ENCODE measurements at regions not wholly inside any gene's neighbourhood (a gene's known extent, or its start where the extent isn't known, plus 50 kb on each side); places are given as distances from the start of the nearest gene placed in this dataset.

- TF ChIP-seq, protein P1, sequence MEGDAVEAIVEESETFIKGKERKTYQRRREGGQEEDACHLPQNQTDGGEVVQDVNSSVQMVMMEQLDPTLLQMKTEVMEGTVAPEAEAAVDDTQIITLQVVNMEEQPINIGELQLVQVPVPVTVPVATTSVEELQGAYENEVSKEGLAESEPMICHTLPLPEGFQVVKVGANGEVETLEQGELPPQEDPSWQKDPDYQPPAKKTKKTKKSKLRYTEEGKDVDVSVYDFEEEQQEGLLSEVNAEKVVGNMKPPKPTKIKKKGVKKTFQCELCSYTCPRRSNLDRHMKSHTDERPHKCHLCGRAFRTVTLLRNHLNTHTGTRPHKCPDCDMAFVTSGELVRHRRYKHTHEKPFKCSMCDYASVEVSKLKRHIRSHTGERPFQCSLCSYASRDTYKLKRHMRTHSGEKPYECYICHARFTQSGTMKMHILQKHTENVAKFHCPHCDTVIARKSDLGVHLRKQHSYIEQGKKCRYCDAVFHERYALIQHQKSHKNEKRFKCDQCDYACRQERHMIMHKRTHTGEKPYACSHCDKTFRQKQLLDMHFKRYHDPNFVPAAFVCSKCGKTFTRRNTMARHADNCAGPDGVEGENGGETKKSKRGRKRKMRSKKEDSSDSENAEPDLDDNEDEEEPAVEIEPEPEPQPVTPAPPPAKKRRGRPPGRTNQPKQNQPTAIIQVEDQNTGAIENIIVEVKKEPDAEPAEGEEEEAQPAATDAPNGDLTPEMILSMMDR (IDR thresholded peaks at IDR 0.05): no peak
- no peak for TF ChIP-seq POLR2A (IDR thresholded peaks at IDR 0.05)
These were observed 347.6 kb downstream of the MDFIC start for GRCh38 chr7:115269486-115269885.
